Stimulated activated CD8-positive, alpha-beta memory T cell treated with anti-CD3 and anti-CD28 coated beads, Interleukin-7, amount 100 ng/mL, for 24 hours (primary cell): ENCODE measurements at regions not wholly inside any gene's neighbourhood (a gene's known extent, or its start where the extent isn't known, plus 50 kb on each side); places are given as distances from the start of the nearest gene placed in this dataset.

ENCODE experiments used
- DNase-seq: peaks from one replicate; pipeline ENCODE4 v3.0.0-alpha.2; 2020; ENCODE audit warnings: low read depth

GRCh38 chr16:65895906-65896305 is 470.6 kb upstream of the CDH5 start:
- DNase-seq = no peak

DNA sequence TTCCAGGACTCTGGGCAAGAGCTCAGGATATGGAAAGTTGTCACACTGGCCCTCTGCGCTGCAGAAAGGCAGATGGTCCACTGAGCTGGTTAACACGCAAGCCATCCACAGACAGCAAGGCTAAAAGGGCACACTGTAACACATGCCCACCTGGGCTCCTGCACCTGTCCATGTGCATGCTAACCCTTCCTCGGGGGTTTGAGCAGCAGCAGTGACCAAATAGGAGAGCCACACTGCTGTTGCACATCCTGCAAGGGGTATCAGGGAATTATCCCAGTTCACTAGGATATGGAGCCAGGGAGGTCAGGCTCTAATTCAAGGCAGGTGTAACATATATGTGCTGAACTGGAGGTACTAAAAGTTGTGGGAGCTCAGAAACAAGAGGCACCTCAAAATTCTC is 471.0 kb upstream of the CDH5 start:
- DNase-seq = no peak

DNA sequence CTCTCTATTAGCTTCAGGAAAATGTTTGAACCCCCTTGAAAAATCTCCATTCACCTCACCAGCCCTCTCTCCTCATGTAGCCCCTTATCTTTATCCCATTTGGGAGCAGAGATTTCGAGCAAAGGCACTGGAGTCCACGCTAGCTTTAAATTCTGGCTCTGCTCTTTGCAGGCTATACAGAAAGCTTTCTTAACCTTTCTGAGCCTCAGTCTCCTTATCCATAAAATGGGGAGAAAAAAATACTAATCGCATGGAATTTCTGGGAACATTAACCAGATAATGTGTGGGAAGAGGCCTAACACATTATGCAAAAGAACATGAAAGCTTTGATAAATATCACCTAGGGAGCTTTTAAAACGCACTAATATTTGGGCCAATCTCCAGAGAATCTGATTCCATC is 476.3 kb upstream of the CDH5 start:
- no peak for DNase-seq

GRCh38 chr16:65889533-65889966 is 476.9 kb upstream of the CDH5 start:
- no peak for DNase-seq

GRCh38 chr16:65888201-65888600 is 478.3 kb upstream of the CDH5 start:
- no peak for DNase-seq

- DNase-seq = no peak
Observed at GRCh38 chr16:65884018-65884417, 482.5 kb upstream of the CDH5 start.

DNA sequence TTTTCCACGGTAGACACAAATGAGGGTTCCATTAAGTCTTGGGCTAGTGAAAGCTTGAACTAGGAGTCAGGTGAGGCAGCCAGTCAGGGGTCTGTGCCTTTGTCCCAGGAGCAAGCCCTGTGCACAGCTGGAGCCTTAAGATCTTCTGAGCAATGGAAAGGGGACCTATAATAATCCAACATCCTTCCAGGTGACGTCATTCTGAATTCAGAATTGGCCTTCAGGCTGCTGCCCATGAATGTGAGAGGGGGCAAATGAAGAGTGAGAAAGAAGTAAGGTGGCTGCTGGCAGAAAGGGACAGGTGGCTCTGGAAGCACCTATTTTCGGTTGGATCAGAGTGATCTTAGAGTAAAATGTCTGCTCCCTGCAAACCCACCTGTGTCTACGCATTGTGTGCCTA is 488.1 kb upstream of the CDH5 start:
- no peak for DNase-seq

- no peak for DNase-seq
Observed at GRCh38 chr16:65876624-65877023, 489.9 kb upstream of the CDH5 start.

DNA sequence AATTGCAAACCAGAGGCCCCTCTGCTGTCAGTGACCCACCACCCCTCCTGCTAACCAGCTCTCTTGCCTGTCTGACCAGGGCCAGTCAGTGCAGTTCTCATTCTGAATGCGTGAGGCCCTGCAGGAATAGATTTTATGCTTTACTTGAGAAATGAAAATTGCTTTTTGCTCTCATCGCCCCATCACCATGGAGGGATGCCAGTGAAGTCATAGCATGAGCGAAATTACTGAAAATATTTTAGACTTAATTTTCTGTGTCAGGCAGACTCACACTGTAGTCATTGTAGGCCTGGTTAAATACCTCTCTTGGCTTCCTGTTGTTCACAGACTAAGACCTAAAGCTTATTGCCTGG is 490.5 kb upstream of the CDH5 start:
- DNase-seq = no peak

DNA sequence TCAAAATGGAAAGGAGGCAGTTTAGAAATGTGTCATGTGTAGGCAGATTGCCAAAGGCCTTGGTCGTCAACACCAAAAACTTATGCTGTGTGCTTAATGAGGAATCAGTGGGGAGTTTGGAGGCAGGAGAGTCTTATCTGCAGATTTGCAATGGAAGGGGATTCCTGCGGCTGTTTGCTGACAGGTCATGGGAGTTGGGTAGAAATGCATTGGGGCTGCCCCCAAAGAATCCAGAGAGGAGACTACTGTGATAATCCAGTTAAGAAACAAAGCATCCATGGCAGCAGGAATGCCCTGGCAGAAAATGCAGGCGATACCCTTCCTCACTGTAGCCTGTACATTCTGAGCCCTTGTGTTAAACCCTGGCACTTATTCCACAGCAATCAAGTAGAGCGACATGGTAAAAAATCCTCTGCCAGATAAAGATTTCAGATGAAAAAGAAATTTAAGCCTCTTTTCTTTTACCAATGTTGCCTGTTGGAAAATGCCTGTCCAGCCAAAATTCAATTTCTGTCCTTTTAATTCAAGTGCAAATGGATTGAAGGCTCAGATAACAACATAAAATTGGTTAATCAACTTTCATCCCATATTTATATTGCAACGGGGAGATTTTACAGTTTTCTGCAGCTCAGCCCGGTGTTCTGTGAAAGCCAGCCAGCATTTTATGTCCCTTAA is 491.0 kb upstream of the CDH5 start:
- no peak for DNase-seq

DNA sequence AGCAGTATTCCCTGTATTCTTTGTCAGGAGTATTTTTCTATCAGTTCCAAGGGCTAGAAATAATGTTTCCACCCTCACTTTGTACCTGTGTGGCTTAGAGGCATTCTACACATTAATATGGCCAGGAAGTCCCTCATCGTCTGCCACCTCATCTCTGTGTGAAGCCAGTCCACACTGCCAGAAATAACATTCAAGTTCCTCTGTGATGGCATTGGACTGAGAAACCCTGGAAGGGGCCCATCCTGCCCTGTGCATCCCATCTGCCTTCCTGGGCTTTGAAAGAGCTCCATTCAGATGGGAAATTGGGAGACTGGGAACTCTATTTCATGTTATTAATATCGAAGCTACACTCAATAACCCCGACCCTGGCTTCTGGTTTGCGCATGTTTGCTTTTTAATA is 497.2 kb upstream of the CDH5 start:
- no peak for DNase-seq

DNA sequence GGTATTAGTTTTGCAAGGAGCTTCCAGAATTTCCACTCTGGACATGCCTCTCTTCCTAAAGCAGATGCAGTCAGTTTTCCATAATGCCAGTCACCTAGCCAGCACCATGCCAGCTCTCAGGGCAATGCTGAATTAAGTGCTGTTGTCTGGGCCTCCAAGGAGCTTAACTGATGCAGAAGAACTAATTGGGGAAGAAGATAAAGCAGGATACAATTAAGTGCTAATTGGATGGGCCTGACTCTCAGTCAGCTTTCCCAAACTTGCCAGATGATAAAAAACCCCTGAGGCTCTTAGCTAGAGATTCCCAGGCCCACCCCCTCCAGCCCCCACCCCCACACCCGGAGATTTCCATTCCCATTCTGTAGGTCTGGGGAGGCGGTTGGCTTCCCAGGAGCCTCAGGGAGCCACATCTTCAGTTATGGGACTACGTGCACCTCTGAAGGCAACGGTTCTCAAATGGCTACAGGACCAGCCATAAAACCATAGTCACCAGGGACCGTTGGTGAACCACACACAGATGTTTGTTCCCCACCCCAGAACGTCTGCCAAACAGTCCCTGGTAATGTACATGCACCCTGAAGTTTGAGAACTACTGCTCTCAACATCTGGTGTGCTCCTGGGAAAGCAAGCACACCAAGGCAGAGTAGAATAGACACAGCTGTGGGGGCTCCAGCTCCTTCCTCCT is 499.1 kb upstream of the CDH5 start:
- DNase-seq = no peak

DNA sequence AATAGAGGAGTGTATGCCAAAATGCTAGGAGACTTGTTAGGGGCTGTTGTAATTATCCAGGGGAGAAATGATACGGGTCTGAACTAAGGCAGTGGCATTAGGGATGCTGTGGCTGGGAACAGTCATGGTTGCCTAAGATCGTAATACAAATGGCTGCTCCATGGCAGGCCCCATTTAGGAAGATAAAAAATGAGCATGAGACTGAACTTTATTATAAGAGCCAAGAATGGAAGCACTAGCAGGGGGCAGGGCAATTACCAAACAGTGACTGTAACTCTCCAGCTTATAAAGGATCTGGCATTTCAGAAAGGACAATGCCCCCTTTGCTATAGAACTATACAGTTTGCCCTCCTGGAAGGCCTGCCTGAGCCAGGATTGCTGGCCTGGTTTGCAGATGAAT is 503.3 kb upstream of the CDH5 start:
- DNase-seq = no peak

- DNase-seq = no peak
Observed at GRCh38 chr16:65861131-65861731, 505.3 kb upstream of the CDH5 start.

- no peak for DNase-seq
Observed at GRCh38 chr16:65855171-65856145, 511.0 kb upstream of the CDH5 start.

GRCh38 chr16:65846210-65846602 is 520.3 kb upstream of the CDH5 start:
- DNase-seq = no peak

DNA sequence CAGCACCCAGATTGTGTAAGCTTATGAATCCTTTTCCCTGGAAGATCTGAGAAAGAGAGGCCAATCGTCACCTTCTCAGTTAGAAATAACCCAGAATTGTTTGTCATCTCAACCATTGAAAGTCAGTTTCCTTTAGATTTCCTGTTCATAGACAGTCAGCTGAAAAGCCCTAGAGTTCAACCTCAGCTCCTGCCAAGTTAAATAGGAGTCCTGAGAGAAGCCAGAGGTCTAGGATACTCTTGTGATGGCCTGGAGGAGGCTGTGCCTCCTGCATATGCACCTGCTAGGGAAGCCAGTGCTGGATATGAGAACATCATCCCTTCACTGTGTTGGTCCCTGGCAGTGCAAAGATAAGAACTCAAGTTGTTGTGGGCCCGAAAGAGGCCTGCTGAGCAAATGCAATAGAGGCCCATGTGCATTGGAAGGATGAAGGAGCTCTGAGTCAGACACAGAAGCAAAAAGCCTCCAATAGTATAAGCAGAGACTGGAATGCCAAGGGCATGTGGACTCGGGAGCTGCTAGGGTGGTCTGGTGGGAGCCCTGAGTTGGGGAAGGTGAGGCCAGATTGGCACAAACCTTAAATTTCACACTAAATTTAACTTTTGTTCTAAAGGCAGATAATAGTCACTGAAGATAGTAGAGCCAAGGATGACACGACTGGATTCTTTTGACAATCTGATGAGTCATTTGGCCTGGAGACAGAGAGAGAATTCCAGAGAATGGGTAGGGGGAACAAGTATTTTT is 520.9 kb upstream of the CDH5 start:
- DNase-seq = no peak

GRCh38 chr16:65843941-65844340 is 522.5 kb upstream of the CDH5 start:
- DNase-seq = no peak

- DNase-seq = no peak
Observed at GRCh38 chr16:65842067-65842466, 524.4 kb upstream of the CDH5 start.

GRCh38 chr16:65838001-65838400 is 528.5 kb upstream of the CDH5 start:
- no peak for DNase-seq

- DNase-seq = no peak
Observed at GRCh38 chr16:65837464-65837863, 529.0 kb upstream of the CDH5 start.

- DNase-seq = no peak
Observed at GRCh38 chr16:65834688-65835087, 531.8 kb upstream of the CDH5 start.
